Keratinocyte (primary cell): ENCODE measurements at regions not wholly inside any gene's neighbourhood (a gene's known extent, or its start where the extent isn't known, plus 50 kb on each side); places are given as distances from the start of the nearest gene placed in this dataset.

Experiments used
- DNase-seq: peaks from one replicate; pipeline ENCODE4 v3.0.0-alpha.2; 2011; ENCODE audit warnings: low read depth, missing footprints, low spot score
- FAIRE-seq: peaks from 2 replicates; lab custom pipeline; 2011; peaks lifted over from hg19 to GRCh38; lab: Jason Lieb, UNC
- H2AFZ ChIP-seq: 2 replicates; pipeline ENCODE4 v1.6.0; 2012; ENCODE audit warnings: low read length, control low read depth, inconsistent platforms; ENCODE audit not compliant: control insufficient read depth
- H3K27ac ChIP-seq: 2 replicates; pipeline ENCODE4 v1.5.1; 2011; ENCODE audit warnings: low read length; ENCODE audit not compliant: control insufficient read depth, insufficient read depth
- H3K27me3 ChIP-seq: 3 replicates; pipeline ENCODE4 v1.6.0; 2011; ENCODE audit warnings: low read length; ENCODE audit not compliant: control insufficient read depth, insufficient read depth; ENCODE audit errors: extremely low read depth
- H3K36me3 ChIP-seq, 2 experiments: 2 replicates in 1 of 2; 3 replicates in 1 of 2; pipeline ENCODE4 v1.5.1; 2011; ENCODE audit warnings: low read length in 2 of 2, mild to moderate bottlenecking in 1 of 2; ENCODE audit not compliant: control insufficient read depth in 2 of 2, insufficient read depth in 2 of 2; ENCODE audit errors: extremely low read depth in 1 of 2
- H3K4me1 ChIP-seq: 3 replicates; pipeline ENCODE4 v1.5.1; 2011; ENCODE audit warnings: low read length; ENCODE audit not compliant: control insufficient read depth, insufficient read depth; ENCODE audit errors: extremely low read depth
- H3K4me2 ChIP-seq: 3 replicates; pipeline ENCODE4 v1.6.0; 2011; ENCODE audit warnings: low read depth, low read length; ENCODE audit not compliant: control insufficient read depth, insufficient read depth; ENCODE audit errors: extremely low read depth
- H3K4me3 ChIP-seq, 3 experiments: fragments of 200-600 bp in 1 of 3; sonication (generic) in 1 of 3; 2 replicates in 2 of 3; 3 replicates in 1 of 3; pipeline ENCODE4 v1.5.1; 2011 to 2016; ENCODE audit warnings: low read length in 3 of 3, mild to moderate bottlenecking in 3 of 3, control low read depth in 2 of 3, inconsistent platforms in 1 of 3, low read depth in 1 of 3, mixed read lengths in 1 of 3, mixed run types in 1 of 3, moderate library complexity in 1 of 3; ENCODE audit not compliant: control insufficient read depth in 2 of 3, insufficient read depth in 2 of 3; ENCODE audit errors: extremely low read depth in 1 of 3
- H3K79me2 ChIP-seq: 2 replicates; pipeline ENCODE4 v1.6.0; 2012; ENCODE audit warnings: low read length; ENCODE audit not compliant: control insufficient read depth, insufficient read depth
- H3K9ac ChIP-seq: 3 replicates; pipeline ENCODE4 v1.6.0; 2011; ENCODE audit warnings: low read length; ENCODE audit not compliant: control insufficient read depth, insufficient read depth; ENCODE audit errors: extremely low read depth
- H3K9me1 ChIP-seq: 3 replicates; pipeline ENCODE4 v1.6.0; 2011; ENCODE audit warnings: low read length; ENCODE audit not compliant: control insufficient read depth, insufficient read depth; ENCODE audit errors: extremely low read depth
- H3K9me3 ChIP-seq: 2 replicates; pipeline ENCODE4 v1.5.1; 2012; ENCODE audit warnings: low read depth, low read length; ENCODE audit not compliant: control insufficient read depth
- H4K20me1 ChIP-seq: 3 replicates; pipeline ENCODE4 v1.6.0; 2011; ENCODE audit warnings: low read length; ENCODE audit not compliant: control insufficient read depth, insufficient read depth; ENCODE audit errors: extremely low read depth
- CTCF ChIP-seq, 3 experiments: IDR thresholded peaks in 1 of 3; conservative IDR thresholded peaks in 1 of 3; optimal IDR thresholded peaks in 1 of 3; 2 replicates in 2 of 3; 3 replicates in 1 of 3; pipeline versions ENCODE3 to v1.5.1; 2011; ENCODE audit warnings: low read length in 3 of 3, mild to moderate bottlenecking in 3 of 3, moderate library complexity in 2 of 3, control low read depth in 1 of 3, inconsistent platforms in 1 of 3; ENCODE audit not compliant: insufficient read depth in 2 of 3; ENCODE audit errors: extremely low read depth in 1 of 3
- EZH2 ChIP-seq: IDR thresholded peaks from one replicate; pipeline ENCODE4 v1.6.1; 2012; ENCODE audit warnings: inconsistent platforms, mild to moderate bottlenecking, low read length, moderate library complexity
- dilution Hi-C: fragments of 300-500 bp; cut with MboI; formaldehyde crosslinking; loops from one replicate; pipeline ENCODE4 v1.7.0; 2020; ENCODE audit warnings: low sequenced_read_pairs; ENCODE audit not compliant: extremely low pct_ligation_motif_present

GRCh38 chr2:152820048-152820447 lies 101.6 kb downstream of the ARL6IP6 start:
- no peak overlapping the region for H3K27ac ChIP-seq
- H3K4me2 ChIP-seq = no peak overlapping the region
- H3K9me3 ChIP-seq = no peaks in the 10 kb centered on the region
- no peak overlapping the region for H3K4me3 ChIP-seq
- no peaks in the 10 kb centered on the region for H3K4me1 ChIP-seq
- no peak for TF ChIP-seq EZH2
- no peak for TF ChIP-seq CTCF (optimal IDR thresholded peaks at IDR 0.05 in 1 of 3, IDR thresholded peaks at IDR 0.05 in 1 of 3, conservative IDR thresholded peaks at IDR 0.05 in 1 of 3; ENCODE audit: extremely low read depth in 1 of 3, insufficient read depth in 2 of 3, low read length in 3 of 3)
- no peaks in the 10 kb centered on the region for H3K9me1 ChIP-seq
- H3K27me3 ChIP-seq = no peaks in the 10 kb centered on the region
- no peak for FAIRE-seq
- H2AFZ ChIP-seq = no peak overlapping the region
- H3K36me3 ChIP-seq = no peaks in the 10 kb centered on the region
- H3K79me2 ChIP-seq = no peaks in the 10 kb centered on the region
- no peaks in the 10 kb centered on the region for H4K20me1 ChIP-seq
- H3K9ac ChIP-seq = no peak overlapping the region
- dilution Hi-C loops = no loop called here
- no peak for DNase-seq

- dilution Hi-C loops = no loop called here
- Histone ChIP-seq H3K4me3 (no peak overlapping the region), H3K27me3 (no peaks in the 10 kb centered on the region), H3K36me3 (no peaks in the 10 kb centered on the region), H3K27ac (no peak overlapping the region), H2AFZ (no peak overlapping the region), H3K79me2 (no peaks in the 10 kb centered on the region), H3K4me1 (no peaks in the 10 kb centered on the region), H4K20me1 (no peaks in the 10 kb centered on the region), H3K9ac (no peak overlapping the region), H3K4me2 (no peak overlapping the region), H3K9me3 (no peaks in the 10 kb centered on the region), H3K9me1 (no peaks in the 10 kb centered on the region)
- DNase-seq (no peak), FAIRE-seq (no peak)
- TF ChIP-seq EZH2 (no peak), CTCF (optimal IDR thresholded peaks at IDR 0.05 in 1 of 3, IDR thresholded peaks at IDR 0.05 in 1 of 3, conservative IDR thresholded peaks at IDR 0.05 in 1 of 3; ENCODE audit: extremely low read depth in 1 of 3, insufficient read depth in 2 of 3, low read length in 3 of 3) (no peak)
Observed at GRCh38 chr2:152815634-152816257, 97.3 kb downstream of the ARL6IP6 start.
